Activated CD8-positive, alpha-beta memory T cell treated with anti-CD3 and anti-CD28 coated beads, Interleukin-2, amount 50 U/mL, for 24 hours (primary cell): ENCODE measurements at regions not wholly inside any gene's neighbourhood (a gene's known extent, or its start where the extent isn't known, plus 50 kb on each side); places are given as distances from the start of the nearest gene placed in this dataset.

Source experiments
- DNase-seq: peaks from one replicate; pipeline ENCODE4 v3.0.0-alpha.2; 2020; ENCODE audit errors: extremely low read depth

GRCh38 chr3:18679238-18679637 lies 254.1 kb upstream of the SATB1 start:
- no peak for DNase-seq

GRCh38 chr3:18675197-18675596 lies 250.1 kb upstream of the SATB1 start:
- DNase-seq, result no peak

GRCh38 chr3:18672561-18672960 lies 247.4 kb upstream of the SATB1 start:
- DNase-seq, result no peak

- no peak for DNase-seq
Observed at GRCh38 chr3:18670759-18671158, 245.6 kb upstream of the SATB1 start.

- DNase-seq, result no peak
Observed at GRCh38 chr3:18669374-18669773, 244.2 kb upstream of the SATB1 start.

- no peak for DNase-seq
Observed at GRCh38 chr3:18667552-18667951, 242.4 kb upstream of the SATB1 start.

GRCh38 chr3:18666655-18667054 lies 241.5 kb upstream of the SATB1 start:
- DNase-seq, result no peak

- no peak for DNase-seq
Observed at GRCh38 chr3:18660059-18660458, 234.9 kb upstream of the SATB1 start.

GRCh38 chr3:18657858-18658820 lies 233.0 kb upstream of the SATB1 start:
- DNase-seq, result no peak

GRCh38 chr3:18656866-18657265 lies 231.7 kb upstream of the SATB1 start:
- DNase-seq, result no peak

- DNase-seq, result no peak
Observed at GRCh38 chr3:18656410-18656809, 231.3 kb upstream of the SATB1 start.

GRCh38 chr3:18655827-18656226 lies 230.7 kb upstream of the SATB1 start:
- DNase-seq, result no peak

- no peak for DNase-seq
Observed at GRCh38 chr3:18652781-18653180, 227.6 kb upstream of the SATB1 start.

GRCh38 chr3:18650731-18651130 lies 225.6 kb upstream of the SATB1 start:
- DNase-seq, result no peak

- DNase-seq, result peak; percentile 26
Observed at GRCh38 chr3:18649666-18650363, 224.7 kb upstream of the SATB1 start.

GRCh38 chr3:18648868-18649462 lies 223.8 kb upstream of the SATB1 start:
- DNase-seq, result no peak

GRCh38 chr3:18648159-18648558 lies 223.0 kb upstream of the SATB1 start:
- no peak for DNase-seq

- peak; percentile 15 for DNase-seq
Observed at GRCh38 chr3:18645619-18646018, 220.5 kb upstream of the SATB1 start.

GRCh38 chr3:18643281-18643680 lies 218.1 kb upstream of the SATB1 start:
- no peak for DNase-seq

- DNase-seq, result no peak
Observed at GRCh38 chr3:18641916-18642315, 216.8 kb upstream of the SATB1 start.

- no peak for DNase-seq
Observed at GRCh38 chr3:18635215-18635614, 210.1 kb upstream of the SATB1 start.

- no peak for DNase-seq
Observed at GRCh38 chr3:18634461-18634860, 209.3 kb upstream of the SATB1 start.

GRCh38 chr3:18633002-18633401 lies 207.9 kb upstream of the SATB1 start:
- DNase-seq, result no peak
